Uterus (tissue), 2 donors: ENCODE measurements at regions not wholly inside any gene's neighbourhood (a gene's known extent, or its start where the extent isn't known, plus 50 kb on each side); places are given as distances from the start of the nearest gene placed in this dataset.

ENCODE experiments used
- POLR2A ChIP-seq, 2 donors: fragments of 450-650 bp; IDR thresholded peaks; one replicate each; pipeline ENCODE4 v1.6.1; 2016; ENCODE audit warnings: antibody characterized with exemption in 2 of 2, mild to moderate bottlenecking in 1 of 2, moderate library complexity in 1 of 2
- TF ChIP-seq, protein P1 (sequence below), 4 experiments: fragments of 200-600 bp in 2 of 4; fragments of 450-650 bp in 2 of 4; sonication (generic) in 2 of 4; IDR thresholded peaks; one replicate each; pipeline ENCODE4 v1.5.1; 2016 to 2019; ENCODE audit warnings: antibody characterized with exemption in 4 of 4, mild to moderate bottlenecking in 2 of 4, moderate library complexity in 1 of 4

DNA sequence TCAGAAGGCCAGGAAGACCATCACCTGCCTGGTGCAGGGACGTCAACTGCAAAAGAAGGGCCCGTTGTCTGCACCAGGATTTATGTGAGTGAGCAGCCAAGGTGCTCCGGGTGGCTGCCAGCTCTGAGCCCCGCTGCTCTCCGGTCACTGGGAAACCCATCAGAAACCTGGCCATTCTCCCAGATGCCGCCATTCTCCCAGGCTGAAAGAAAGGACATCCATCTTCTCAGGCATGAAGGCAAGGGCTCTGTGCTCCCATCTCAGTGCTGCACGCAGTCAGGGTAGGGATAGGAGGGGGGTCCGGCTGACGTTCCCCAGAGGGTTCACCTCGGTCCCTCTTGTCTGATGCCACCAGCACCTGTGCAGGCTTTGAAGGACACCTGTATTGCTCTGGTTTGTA lies 158.4 kb downstream of the ERCC6L2 start:
- TF ChIP-seq, protein P1, sequence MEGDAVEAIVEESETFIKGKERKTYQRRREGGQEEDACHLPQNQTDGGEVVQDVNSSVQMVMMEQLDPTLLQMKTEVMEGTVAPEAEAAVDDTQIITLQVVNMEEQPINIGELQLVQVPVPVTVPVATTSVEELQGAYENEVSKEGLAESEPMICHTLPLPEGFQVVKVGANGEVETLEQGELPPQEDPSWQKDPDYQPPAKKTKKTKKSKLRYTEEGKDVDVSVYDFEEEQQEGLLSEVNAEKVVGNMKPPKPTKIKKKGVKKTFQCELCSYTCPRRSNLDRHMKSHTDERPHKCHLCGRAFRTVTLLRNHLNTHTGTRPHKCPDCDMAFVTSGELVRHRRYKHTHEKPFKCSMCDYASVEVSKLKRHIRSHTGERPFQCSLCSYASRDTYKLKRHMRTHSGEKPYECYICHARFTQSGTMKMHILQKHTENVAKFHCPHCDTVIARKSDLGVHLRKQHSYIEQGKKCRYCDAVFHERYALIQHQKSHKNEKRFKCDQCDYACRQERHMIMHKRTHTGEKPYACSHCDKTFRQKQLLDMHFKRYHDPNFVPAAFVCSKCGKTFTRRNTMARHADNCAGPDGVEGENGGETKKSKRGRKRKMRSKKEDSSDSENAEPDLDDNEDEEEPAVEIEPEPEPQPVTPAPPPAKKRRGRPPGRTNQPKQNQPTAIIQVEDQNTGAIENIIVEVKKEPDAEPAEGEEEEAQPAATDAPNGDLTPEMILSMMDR (IDR thresholded peaks at IDR 0.05) = no peak
- TF ChIP-seq POLR2A (IDR thresholded peaks at IDR 0.05) = no peak
